GM12891 (cell line): ENCODE measurements at regions not wholly inside any gene's neighbourhood (a gene's known extent, or its start where the extent isn't known, plus 50 kb on each side); places are given as distances from the start of the nearest gene placed in this dataset.

Source experiments
- PAX5 ChIP-seq: IDR thresholded peaks from 2 replicates; pipeline ENCODE4 v1.6.1; 2011; ENCODE audit warnings: low read length, moderate library complexity, mild to moderate bottlenecking; ENCODE audit not compliant: insufficient read depth, severe bottlenecking
- POLR2AphosphoS5 ChIP-seq: IDR thresholded peaks from 2 replicates; pipeline ENCODE4 v1.6.1; 2011; ENCODE audit warnings: low read depth, low read length, control low read depth

DNA sequence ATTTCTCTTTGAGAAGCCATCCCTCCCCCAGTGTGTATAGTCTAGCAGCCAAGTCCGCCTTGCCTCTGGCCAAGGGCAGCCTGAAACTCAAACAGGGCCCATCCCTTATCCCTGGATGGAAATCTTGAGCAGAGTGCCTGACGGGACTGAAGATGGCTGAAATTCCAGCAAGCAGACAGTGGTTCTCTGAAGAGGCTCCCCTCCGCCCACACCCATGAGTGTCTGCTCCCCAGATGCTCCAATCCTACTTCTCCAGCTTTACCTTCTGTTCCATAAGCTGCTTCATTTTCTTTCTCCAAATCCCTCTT, 396.2 kb downstream of the NUAK1 start:
- no peak for TF ChIP-seq POLR2AphosphoS5
- no peak for TF ChIP-seq PAX5
